ENCODE measurements at regions not wholly inside any gene's neighbourhood (a gene's known extent, or its start where the extent isn't known, plus 50 kb on each side); places are given as distances from the start of the nearest gene placed in this dataset.

GRCh38 chr6:167392631-167393316, 67.9 kb downstream of the TTLL2 start:
- H3K36me3 ChIP-seq (ENCODE audit: control insufficient read depth, insufficient read depth, low read length) = no peaks in the 10 kb centered on the region
- 80% methylated on average over 1 of the region's 13 CpGs; no CpG with 5 or more reads in 1 of the 2 experiments for WGBS, 2 experiments (ENCODE audit: insufficient coverage in 2 of 2)
- H3K4me1 ChIP-seq (ENCODE audit: control insufficient read depth, insufficient read depth, low read length, poor library complexity, severe bottlenecking) = no peaks in the 10 kb centered on the region
- H3K4me3 ChIP-seq (ENCODE audit: extremely low read depth, insufficient read depth, low read length, poor library complexity, severe bottlenecking) = no peak overlapping the region
- no peak overlapping the region for H3K27ac ChIP-seq (ENCODE audit: low read depth, low read length, severe bottlenecking)
- no peaks in the 10 kb centered on the region for H3K9me3 ChIP-seq (ENCODE audit: control insufficient read depth, low read length)

DNA sequence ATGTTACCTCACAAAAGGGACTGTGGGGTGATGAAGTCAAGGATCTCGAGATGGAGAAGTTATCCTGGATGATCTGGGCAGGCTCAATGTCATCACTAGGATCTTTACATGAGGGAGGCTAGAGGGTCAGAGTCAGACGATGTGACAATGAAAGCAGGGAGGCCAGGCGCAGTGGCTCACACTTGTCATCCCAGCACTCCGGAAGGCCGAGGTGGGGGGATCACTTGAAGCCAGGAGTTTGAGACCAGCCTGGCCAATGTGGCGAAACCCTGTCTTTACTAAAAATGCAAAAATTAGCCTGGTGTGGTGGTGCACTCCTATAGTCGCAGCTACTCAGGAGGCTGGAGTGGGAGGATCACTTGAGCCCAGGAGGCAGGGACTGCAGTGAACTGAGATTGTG, 68.8 kb downstream of the TTLL2 start:
- Histone ChIP-seq H3K36me3 (ENCODE audit: control insufficient read depth, insufficient read depth, low read length) (no peaks in the 10 kb centered on the region), H3K9me3 (ENCODE audit: control insufficient read depth, low read length) (no peaks in the 10 kb centered on the region), H3K4me3 (ENCODE audit: extremely low read depth, insufficient read depth, low read length, poor library complexity, severe bottlenecking) (no peak overlapping the region), H3K4me1 (ENCODE audit: control insufficient read depth, insufficient read depth, low read length, poor library complexity, severe bottlenecking) (no peaks in the 10 kb centered on the region), H3K27ac (ENCODE audit: low read depth, low read length, severe bottlenecking) (no peak overlapping the region)
- WGBS, 2 experiments (ENCODE audit: insufficient coverage in 2 of 2) = 95 to 99% methylated on average over 6 of the region's 7 CpGs

DNA sequence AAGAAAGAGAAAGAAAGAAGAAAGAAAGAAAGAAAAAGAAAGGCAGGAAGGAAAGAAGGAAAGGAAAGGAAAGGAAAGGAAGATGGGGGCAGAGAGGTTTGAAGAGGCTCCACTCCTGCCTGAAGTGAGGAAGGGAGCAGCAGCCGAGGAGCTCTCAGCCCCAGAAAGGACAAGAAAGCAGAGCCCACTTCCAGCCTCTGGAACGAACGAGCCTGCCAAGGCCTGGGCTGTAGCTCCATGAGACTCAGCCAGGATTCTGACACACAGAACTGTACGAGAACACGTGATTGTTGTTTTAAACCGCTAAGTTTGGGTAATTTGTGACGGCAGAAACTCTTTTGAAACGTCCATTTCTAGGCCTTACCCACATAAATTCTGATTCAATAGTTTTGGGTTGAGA, 69.5 kb downstream of the TTLL2 start:
- 86 to 90% methylated on average over 3 to 8 of the region's 8 CpGs for WGBS, 2 experiments (ENCODE audit: insufficient coverage in 2 of 2)
- Histone ChIP-seq H3K4me3 (ENCODE audit: extremely low read depth, insufficient read depth, low read length, poor library complexity, severe bottlenecking) (no peak overlapping the region), H3K9me3 (ENCODE audit: control insufficient read depth, low read length) (no peaks in the 10 kb centered on the region), H3K27ac (ENCODE audit: low read depth, low read length, severe bottlenecking) (no peak overlapping the region), H3K4me1 (ENCODE audit: control insufficient read depth, insufficient read depth, low read length, poor library complexity, severe bottlenecking) (no peaks in the 10 kb centered on the region), H3K36me3 (ENCODE audit: control insufficient read depth, insufficient read depth, low read length) (no peaks in the 10 kb centered on the region)

GRCh38 chr6:167394820-167395219, 69.9 kb downstream of the TTLL2 start:
- no peak overlapping the region for H3K4me3 ChIP-seq (ENCODE audit: extremely low read depth, insufficient read depth, low read length, poor library complexity, severe bottlenecking)
- WGBS, 2 experiments (ENCODE audit: insufficient coverage in 2 of 2) = 91 to 94% methylated on average over 18 to 19 of the region's 19 CpGs
- no peaks in the 10 kb centered on the region for H3K4me1 ChIP-seq (ENCODE audit: control insufficient read depth, insufficient read depth, low read length, poor library complexity, severe bottlenecking)
- no peaks in the 10 kb centered on the region for H3K36me3 ChIP-seq (ENCODE audit: control insufficient read depth, insufficient read depth, low read length)
- H3K27ac ChIP-seq (ENCODE audit: low read depth, low read length, severe bottlenecking) = no peak overlapping the region
- H3K9me3 ChIP-seq (ENCODE audit: control insufficient read depth, low read length) = no peaks in the 10 kb centered on the region

- H3K9me3 ChIP-seq (ENCODE audit: control insufficient read depth, low read length) = no peaks in the 10 kb centered on the region
- H3K4me1 ChIP-seq (ENCODE audit: control insufficient read depth, insufficient read depth, low read length, poor library complexity, severe bottlenecking) = no peaks in the 10 kb centered on the region
- H3K36me3 ChIP-seq (ENCODE audit: control insufficient read depth, insufficient read depth, low read length) = no peaks in the 10 kb centered on the region
- 84 to 93% methylated on average over 11 to 15 of the region's 16 CpGs for WGBS, 2 experiments (ENCODE audit: insufficient coverage in 2 of 2)
- no peak overlapping the region for H3K27ac ChIP-seq (ENCODE audit: low read depth, low read length, severe bottlenecking)
- H3K4me3 ChIP-seq (ENCODE audit: extremely low read depth, insufficient read depth, low read length, poor library complexity, severe bottlenecking) = no peak overlapping the region
Observed at GRCh38 chr6:167396068-167396658, 71.3 kb downstream of the TTLL2 start.

DNA sequence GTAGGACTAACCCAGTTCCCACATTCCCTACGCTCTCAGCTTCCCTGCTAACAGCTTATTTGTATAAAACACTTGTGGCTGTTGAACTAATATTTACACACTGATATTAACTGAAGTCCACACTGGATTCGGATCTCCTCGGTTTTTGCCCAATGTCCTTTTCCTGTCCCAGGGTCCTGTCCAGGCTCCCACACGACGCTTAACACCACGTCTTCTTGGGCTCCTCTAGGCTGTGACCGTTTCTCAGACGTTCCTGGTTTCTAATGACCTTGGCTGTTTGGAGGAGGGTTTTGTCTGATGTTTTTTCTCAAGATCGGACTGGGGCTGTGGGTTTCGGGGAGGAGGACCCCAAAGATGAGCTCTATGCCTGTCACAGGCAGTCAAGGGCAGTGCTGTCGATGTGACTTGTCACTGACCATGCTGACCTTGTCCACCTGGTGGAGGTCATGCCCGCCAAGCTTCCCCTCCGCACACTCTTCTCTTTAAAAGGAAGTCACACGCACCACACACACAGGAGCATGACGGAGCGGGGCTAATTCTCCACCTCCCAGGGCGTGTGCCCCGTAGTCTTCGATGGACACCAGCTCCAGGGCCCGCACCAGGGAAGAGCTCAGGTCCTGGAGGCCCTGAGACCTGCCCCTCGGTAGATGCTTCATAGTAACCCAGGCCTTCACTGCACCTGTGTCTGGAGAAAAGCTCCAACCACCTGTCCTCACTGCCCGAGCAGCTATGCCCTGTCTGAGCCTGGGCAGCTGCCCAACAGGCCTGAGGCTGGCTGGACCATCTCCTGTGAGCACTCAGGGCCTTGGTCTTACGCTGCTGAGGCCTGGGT, 72.0 kb downstream of the TTLL2 start:
- peaks cover 3% of the 10 kb centered on the region for H3K4me1 ChIP-seq (ENCODE audit: control insufficient read depth, insufficient read depth, low read length, poor library complexity, severe bottlenecking)
- H3K27ac ChIP-seq (ENCODE audit: low read depth, low read length, severe bottlenecking) = no peak overlapping the region
- H3K9me3 ChIP-seq (ENCODE audit: control insufficient read depth, low read length) = no peaks in the 10 kb centered on the region
- no peaks in the 10 kb centered on the region for H3K36me3 ChIP-seq (ENCODE audit: control insufficient read depth, insufficient read depth, low read length)
- 88 to 89% methylated on average over 16 to 21 of the region's 23 CpGs for WGBS, 2 experiments (ENCODE audit: insufficient coverage in 2 of 2)
- no peak overlapping the region for H3K4me3 ChIP-seq (ENCODE audit: extremely low read depth, insufficient read depth, low read length, poor library complexity, severe bottlenecking)

DNA sequence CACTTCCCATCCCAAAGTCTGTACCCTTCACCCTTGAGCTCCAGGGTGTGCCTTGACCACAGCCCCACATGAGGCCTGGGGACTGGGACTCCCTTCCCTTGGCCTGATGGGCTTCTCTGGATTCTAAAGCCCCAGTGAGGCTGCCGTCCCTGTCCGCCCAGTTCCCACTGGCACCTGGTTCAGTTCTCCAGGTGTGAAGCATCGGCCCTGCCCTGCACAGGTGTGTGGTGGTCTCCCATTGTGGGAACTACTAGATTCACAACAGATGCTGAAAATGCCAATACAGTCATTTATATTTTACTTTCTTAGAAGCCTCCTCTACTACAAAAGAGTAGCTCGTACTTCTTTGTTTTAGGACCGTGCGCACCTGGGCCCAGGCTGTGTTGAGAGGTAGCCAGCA, 72.8 kb downstream of the TTLL2 start:
- Histone ChIP-seq H3K27ac (ENCODE audit: low read depth, low read length, severe bottlenecking) (no peak overlapping the region), H3K4me1 (ENCODE audit: control insufficient read depth, insufficient read depth, low read length, poor library complexity, severe bottlenecking) (peaks cover 5% of the 10 kb centered on the region), H3K9me3 (ENCODE audit: control insufficient read depth, low read length) (no peaks in the 10 kb centered on the region), H3K4me3 (ENCODE audit: extremely low read depth, insufficient read depth, low read length, poor library complexity, severe bottlenecking) (no peak overlapping the region), H3K36me3 (ENCODE audit: control insufficient read depth, insufficient read depth, low read length) (no peaks in the 10 kb centered on the region)
- WGBS, 2 experiments (ENCODE audit: insufficient coverage in 2 of 2) = 91 to 100% methylated on average over 3 to 6 of the region's 6 CpGs

GRCh38 chr6:167398214-167399050, 73.5 kb downstream of the TTLL2 start:
- WGBS, 2 experiments (ENCODE audit: insufficient coverage in 2 of 2) = 94 to 95% methylated on average over 13 to 14 of the region's 14 CpGs
- Histone ChIP-seq H3K9me3 (ENCODE audit: control insufficient read depth, low read length) (no peaks in the 10 kb centered on the region), H3K36me3 (ENCODE audit: control insufficient read depth, insufficient read depth, low read length) (no peaks in the 10 kb centered on the region), H3K4me3 (ENCODE audit: extremely low read depth, insufficient read depth, low read length, poor library complexity, severe bottlenecking) (no peak overlapping the region), H3K27ac (ENCODE audit: low read depth, low read length, severe bottlenecking) (no peak overlapping the region), H3K4me1 (ENCODE audit: control insufficient read depth, insufficient read depth, low read length, poor library complexity, severe bottlenecking) (peaks cover 5% of the 10 kb centered on the region)

DNA sequence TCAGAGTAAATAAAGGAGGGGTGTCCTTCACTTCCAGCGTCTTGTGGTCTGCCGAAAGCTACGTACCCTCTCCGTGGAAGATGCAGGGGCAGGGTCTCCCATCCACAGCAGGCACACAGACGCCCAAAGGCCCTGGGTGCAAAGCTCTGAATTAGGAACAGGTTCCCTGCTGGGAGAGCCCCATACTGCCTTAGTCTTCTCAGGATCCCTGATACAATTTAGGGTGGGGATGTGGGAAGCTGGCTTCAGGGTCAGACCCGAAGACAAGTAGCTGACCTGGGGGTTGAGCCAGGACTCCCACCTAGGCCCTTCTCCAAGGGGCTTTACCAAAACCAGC, 74.1 kb downstream of the TTLL2 start:
- Histone ChIP-seq H3K36me3 (ENCODE audit: control insufficient read depth, insufficient read depth, low read length) (no peaks in the 10 kb centered on the region), H3K27ac (ENCODE audit: low read depth, low read length, severe bottlenecking) (no peak overlapping the region), H3K9me3 (ENCODE audit: control insufficient read depth, low read length) (no peaks in the 10 kb centered on the region), H3K4me3 (ENCODE audit: extremely low read depth, insufficient read depth, low read length, poor library complexity, severe bottlenecking) (no peak overlapping the region), H3K4me1 (ENCODE audit: control insufficient read depth, insufficient read depth, low read length, poor library complexity, severe bottlenecking) (peaks cover 5% of the 10 kb centered on the region)
- 93 to 98% methylated on average over 4 to 5 of the region's 6 CpGs for WGBS, 2 experiments (ENCODE audit: insufficient coverage in 2 of 2)

DNA sequence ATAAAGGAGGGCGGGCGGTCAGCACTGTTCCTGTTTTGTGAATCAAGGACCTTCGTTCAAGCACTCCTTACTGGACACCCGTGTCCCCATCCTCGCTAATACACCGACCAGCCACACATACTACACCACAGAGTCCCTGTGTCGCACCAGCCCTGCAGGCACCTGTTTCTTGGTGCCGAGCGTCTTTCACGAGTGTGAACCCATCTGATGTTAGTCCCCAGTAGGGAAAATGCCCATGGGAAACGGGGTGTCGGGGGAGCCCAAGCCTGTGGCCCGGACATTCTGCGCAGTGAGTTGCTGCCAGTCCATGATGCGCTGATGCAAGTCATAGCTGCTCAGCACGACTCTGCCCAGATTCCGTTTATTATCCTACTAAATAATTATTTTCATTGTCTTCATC, 74.7 kb downstream of the TTLL2 start:
- no peak overlapping the region for H3K4me3 ChIP-seq (ENCODE audit: extremely low read depth, insufficient read depth, low read length, poor library complexity, severe bottlenecking)
- H3K36me3 ChIP-seq (ENCODE audit: control insufficient read depth, insufficient read depth, low read length) = no peaks in the 10 kb centered on the region
- no peak overlapping the region for H3K27ac ChIP-seq (ENCODE audit: low read depth, low read length, severe bottlenecking)
- peaks cover 5% of the 10 kb centered on the region for H3K4me1 ChIP-seq (ENCODE audit: control insufficient read depth, insufficient read depth, low read length, poor library complexity, severe bottlenecking)
- WGBS, 2 experiments (ENCODE audit: insufficient coverage in 2 of 2) = 96 to 98% methylated on average over 9 to 16 of the region's 17 CpGs
- H3K9me3 ChIP-seq (ENCODE audit: control insufficient read depth, low read length) = no peaks in the 10 kb centered on the region

All from mesodermal cell (in vitro differentiated cells).